ENCODE measurements at regions not wholly inside any gene's neighbourhood (a gene's known extent, or its start where the extent isn't known, plus 50 kb on each side); places are given as distances from the start of the nearest gene placed in this dataset.

GRCh38 chr13:92972751-92973150 lies 253.9 kb upstream of the GPC6 start:
- TF ChIP-seq ZNF432 (CRISPR knock-in tag; IDR thresholded peaks at IDR 0.05; ENCODE audit: borderline replicate concordance) (no peak), POLR2AphosphoS5 (IDR thresholded peaks at IDR 0.05; ENCODE audit: low read depth, low read length) (no peak), CTCF (CRISPR knock-in tag; IDR thresholded peaks at IDR 0.05) (no peak), CC2D1A (CRISPR knock-in tag; IDR thresholded peaks at IDR 0.05) (no peak), FOXP1 (IDR thresholded peaks at IDR 0.05) (no peak), FOXP1 (CRISPR knock-in tag; IDR thresholded peaks at IDR 0.05) (no peak), CREB3 (CRISPR knock-in tag; IDR thresholded peaks at IDR 0.05) (no peak), ZNF790 (CRISPR knock-in tag; IDR thresholded peaks at IDR 0.05; ENCODE audit: borderline replicate concordance) (no peak), KDM1A (CRISPR knock-in tag; IDR thresholded peaks at IDR 0.05) (no peak)

Measured in HepG2 (cell line).